ENCODE measurements at regions not wholly inside any gene's neighbourhood (a gene's known extent, or its start where the extent isn't known, plus 50 kb on each side); places are given as distances from the start of the nearest gene placed in this dataset.

DNA sequence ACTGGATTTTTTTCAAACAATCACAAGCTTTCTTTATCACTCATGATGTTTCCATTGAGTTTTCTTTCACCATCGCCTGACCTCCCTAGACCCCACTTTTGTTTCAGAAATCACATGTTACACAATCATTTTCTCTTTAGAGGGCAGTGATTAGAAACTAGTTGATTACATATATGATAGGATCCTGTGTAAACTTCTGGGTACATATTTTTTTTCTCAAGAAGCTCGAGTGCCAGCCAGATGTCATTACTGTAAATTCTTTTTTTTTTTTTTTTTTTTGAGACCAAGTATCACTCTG lies 62.4 kb upstream of the PSMA6 start:
- TF ChIP-seq MEIS1 (CRISPR knock-in tag; IDR thresholded peaks at IDR 0.05; ENCODE audit: borderline replicate concordance) (no peak), ZNF140 (tag by site-specific recombination; IDR thresholded peaks at IDR 0.05) (no peak), KLF10 (tag by site-specific recombination; IDR thresholded peaks at IDR 0.05) (no peak), ZNF248 (tag by site-specific recombination; IDR thresholded peaks at IDR 0.05) (no peak), ZFHX2 (tag by site-specific recombination; conservative IDR thresholded peaks at IDR 0.05) (no peak), GLIS1 (tag by site-specific recombination; IDR thresholded peaks at IDR 0.05) (no peak), KLF1 (tag by site-specific recombination; IDR thresholded peaks at IDR 0.05) (no peak), ZNF677 (tag by site-specific recombination; IDR thresholded peaks at IDR 0.05) (no peak), ZNF571 (tag by site-specific recombination; IDR thresholded peaks at IDR 0.05) (no peak), KLF8 (tag by site-specific recombination; IDR thresholded peaks at IDR 0.05) (no peak), ZNF157 (tag by site-specific recombination; IDR thresholded peaks at IDR 0.05) (no peak), ZNF133 (tag by site-specific recombination; IDR thresholded peaks at IDR 0.05) (no peak), MYNN (tag by site-specific recombination; IDR thresholded peaks at IDR 0.05; ENCODE audit: borderline replicate concordance) (no peak), ZNF324 (tag by site-specific recombination; IDR thresholded peaks at IDR 0.05) (no peak)
- TF ChIP-seq, protein P1, sequence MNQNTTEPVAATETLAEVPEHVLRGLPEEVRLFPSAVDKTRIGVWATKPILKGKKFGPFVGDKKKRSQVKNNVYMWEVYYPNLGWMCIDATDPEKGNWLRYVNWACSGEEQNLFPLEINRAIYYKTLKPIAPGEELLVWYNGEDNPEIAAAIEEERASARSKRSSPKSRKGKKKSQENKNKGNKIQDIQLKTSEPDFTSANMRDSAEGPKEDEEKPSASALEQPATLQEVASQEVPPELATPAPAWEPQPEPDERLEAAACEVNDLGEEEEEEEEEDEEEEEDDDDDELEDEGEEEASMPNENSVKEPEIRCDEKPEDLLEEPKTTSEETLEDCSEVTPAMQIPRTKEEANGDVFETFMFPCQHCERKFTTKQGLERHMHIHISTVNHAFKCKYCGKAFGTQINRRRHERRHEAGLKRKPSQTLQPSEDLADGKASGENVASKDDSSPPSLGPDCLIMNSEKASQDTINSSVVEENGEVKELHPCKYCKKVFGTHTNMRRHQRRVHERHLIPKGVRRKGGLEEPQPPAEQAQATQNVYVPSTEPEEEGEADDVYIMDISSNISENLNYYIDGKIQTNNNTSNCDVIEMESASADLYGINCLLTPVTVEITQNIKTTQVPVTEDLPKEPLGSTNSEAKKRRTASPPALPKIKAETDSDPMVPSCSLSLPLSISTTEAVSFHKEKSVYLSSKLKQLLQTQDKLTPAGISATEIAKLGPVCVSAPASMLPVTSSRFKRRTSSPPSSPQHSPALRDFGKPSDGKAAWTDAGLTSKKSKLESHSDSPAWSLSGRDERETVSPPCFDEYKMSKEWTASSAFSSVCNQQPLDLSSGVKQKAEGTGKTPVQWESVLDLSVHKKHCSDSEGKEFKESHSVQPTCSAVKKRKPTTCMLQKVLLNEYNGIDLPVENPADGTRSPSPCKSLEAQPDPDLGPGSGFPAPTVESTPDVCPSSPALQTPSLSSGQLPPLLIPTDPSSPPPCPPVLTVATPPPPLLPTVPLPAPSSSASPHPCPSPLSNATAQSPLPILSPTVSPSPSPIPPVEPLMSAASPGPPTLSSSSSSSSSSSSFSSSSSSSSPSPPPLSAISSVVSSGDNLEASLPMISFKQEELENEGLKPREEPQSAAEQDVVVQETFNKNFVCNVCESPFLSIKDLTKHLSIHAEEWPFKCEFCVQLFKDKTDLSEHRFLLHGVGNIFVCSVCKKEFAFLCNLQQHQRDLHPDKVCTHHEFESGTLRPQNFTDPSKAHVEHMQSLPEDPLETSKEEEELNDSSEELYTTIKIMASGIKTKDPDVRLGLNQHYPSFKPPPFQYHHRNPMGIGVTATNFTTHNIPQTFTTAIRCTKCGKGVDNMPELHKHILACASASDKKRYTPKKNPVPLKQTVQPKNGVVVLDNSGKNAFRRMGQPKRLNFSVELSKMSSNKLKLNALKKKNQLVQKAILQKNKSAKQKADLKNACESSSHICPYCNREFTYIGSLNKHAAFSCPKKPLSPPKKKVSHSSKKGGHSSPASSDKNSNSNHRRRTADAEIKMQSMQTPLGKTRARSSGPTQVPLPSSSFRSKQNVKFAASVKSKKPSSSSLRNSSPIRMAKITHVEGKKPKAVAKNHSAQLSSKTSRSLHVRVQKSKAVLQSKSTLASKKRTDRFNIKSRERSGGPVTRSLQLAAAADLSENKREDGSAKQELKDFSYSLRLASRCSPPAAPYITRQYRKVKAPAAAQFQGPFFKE (tag by site-specific recombination; IDR thresholded peaks at IDR 0.05; ENCODE audit: borderline replicate concordance): no peak
- TF ChIP-seq, protein P2, sequence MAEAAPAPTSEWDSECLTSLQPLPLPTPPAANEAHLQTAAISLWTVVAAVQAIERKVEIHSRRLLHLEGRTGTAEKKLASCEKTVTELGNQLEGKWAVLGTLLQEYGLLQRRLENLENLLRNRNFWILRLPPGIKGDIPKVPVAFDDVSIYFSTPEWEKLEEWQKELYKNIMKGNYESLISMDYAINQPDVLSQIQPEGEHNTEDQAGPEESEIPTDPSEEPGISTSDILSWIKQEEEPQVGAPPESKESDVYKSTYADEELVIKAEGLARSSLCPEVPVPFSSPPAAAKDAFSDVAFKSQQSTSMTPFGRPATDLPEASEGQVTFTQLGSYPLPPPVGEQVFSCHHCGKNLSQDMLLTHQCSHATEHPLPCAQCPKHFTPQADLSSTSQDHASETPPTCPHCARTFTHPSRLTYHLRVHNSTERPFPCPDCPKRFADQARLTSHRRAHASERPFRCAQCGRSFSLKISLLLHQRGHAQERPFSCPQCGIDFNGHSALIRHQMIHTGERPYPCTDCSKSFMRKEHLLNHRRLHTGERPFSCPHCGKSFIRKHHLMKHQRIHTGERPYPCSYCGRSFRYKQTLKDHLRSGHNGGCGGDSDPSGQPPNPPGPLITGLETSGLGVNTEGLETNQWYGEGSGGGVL (tag by site-specific recombination; IDR thresholded peaks at IDR 0.05): no peak
- TF ChIP-seq, protein P3, sequence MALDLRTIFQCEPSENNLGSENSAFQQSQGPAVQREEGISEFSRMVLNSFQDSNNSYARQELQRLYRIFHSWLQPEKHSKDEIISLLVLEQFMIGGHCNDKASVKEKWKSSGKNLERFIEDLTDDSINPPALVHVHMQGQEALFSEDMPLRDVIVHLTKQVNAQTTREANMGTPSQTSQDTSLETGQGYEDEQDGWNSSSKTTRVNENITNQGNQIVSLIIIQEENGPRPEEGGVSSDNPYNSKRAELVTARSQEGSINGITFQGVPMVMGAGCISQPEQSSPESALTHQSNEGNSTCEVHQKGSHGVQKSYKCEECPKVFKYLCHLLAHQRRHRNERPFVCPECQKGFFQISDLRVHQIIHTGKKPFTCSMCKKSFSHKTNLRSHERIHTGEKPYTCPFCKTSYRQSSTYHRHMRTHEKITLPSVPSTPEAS (tag by site-specific recombination; IDR thresholded peaks at IDR 0.05): no peak
- TF ChIP-seq, protein P4, sequence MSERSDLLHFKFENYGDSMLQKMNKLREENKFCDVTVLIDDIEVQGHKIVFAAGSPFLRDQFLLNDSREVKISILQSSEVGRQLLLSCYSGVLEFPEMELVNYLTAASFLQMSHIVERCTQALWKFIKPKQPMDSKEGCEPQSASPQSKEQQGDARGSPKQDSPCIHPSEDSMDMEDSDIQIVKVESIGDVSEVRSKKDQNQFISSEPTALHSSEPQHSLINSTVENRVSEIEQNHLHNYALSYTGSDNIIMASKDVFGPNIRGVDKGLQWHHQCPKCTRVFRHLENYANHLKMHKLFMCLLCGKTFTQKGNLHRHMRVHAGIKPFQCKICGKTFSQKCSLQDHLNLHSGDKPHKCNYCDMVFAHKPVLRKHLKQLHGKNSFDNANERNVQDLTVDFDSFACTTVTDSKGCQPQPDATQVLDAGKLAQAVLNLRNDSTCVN (tag by site-specific recombination; optimal IDR thresholded peaks at IDR 0.05): no peak
- TF ChIP-seq, protein P5, sequence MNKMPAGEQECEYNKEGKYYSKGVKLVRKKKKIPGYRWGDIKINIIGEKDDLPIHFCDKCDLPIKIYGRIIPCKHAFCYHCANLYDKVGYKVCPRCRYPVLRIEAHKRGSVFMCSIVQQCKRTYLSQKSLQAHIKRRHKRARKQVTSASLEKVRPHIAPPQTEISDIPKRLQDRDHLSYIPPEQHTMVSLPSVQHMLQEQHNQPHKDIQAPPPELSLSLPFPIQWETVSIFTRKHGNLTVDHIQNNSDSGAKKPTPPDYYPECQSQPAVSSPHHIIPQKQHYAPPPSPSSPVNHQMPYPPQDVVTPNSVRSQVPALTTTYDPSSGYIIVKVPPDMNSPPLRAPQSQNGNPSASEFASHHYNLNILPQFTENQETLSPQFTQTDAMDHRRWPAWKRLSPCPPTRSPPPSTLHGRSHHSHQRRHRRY (tag by site-specific recombination; IDR thresholded peaks at IDR 0.05): no peak
- Histone ChIP-seq H3K4me3 (ENCODE audit: low read depth, low read length) (no peak overlapping the region), H3K4me1 (ENCODE audit: control insufficient read depth, insufficient read depth, low read length) (no peaks in the 10 kb centered on the region), H3K27ac (ENCODE audit: extremely low read depth, low read depth, low read length) (no peak overlapping the region), H3K36me3 (ENCODE audit: control insufficient read depth in 2 of 2, insufficient read depth in 1 of 2, low read length in 2 of 2) (no peaks in the 10 kb centered on the region), H3K9me3 (ENCODE audit: control insufficient read depth, insufficient read depth, low read depth, low read length) (no peaks in the 10 kb centered on the region; the same call in 1 of the 2 replicates)
- POLR2A ChIA-PET: interaction anchor here (1.0 kb wide), 1 partner anchor 63 kb away, joined by 3 read pairs; the partner anchor contains the start of gene PSMA6
- CTCF ChIA-PET: interaction anchor here (0.5 to 2.9 kb wide), 15 partner anchors 9 to 186 kb away, joined by 3 to 12 read pairs (median 4); partner anchors contain the start of gene NFKBIA
